ENCODE measurements at regions not wholly inside any gene's neighbourhood (a gene's known extent, or its start where the extent isn't known, plus 50 kb on each side); places are given as distances from the start of the nearest gene placed in this dataset.

- Histone ChIP-seq H3K9me3 (ENCODE audit: low read length) (no peaks in the 10 kb centered on the region), H2AFZ (ENCODE audit: low read length) (no peak overlapping the region), H3K4me1 (ENCODE audit: insufficient read depth, low read length) (no peaks in the 10 kb centered on the region), H3K4me2 (ENCODE audit: low read depth, low read length) (no peak overlapping the region), H3K27me3 (ENCODE audit: control insufficient read depth in 1 of 2, insufficient read depth in 2 of 2, low read length in 2 of 2) (no peaks in the 10 kb centered on the region), H3K9ac (ENCODE audit: insufficient read depth, low read depth, low read length) (no peak overlapping the region), H3K79me2 (ENCODE audit: insufficient read depth, low read length) (no peaks in the 10 kb centered on the region), H3K4me3 (replicated peaks in 1 of 3; ENCODE audit: insufficient read depth in 1 of 3, low read depth in 2 of 3, low read length in 3 of 3) (no peak overlapping the region), H4K20me1 (ENCODE audit: insufficient read depth, low read length) (no peaks in the 10 kb centered on the region), H3K27ac (ENCODE audit: extremely low read length, insufficient read depth, low read length) (no peak overlapping the region), H3K36me3 (replicated peaks in 1 of 2; ENCODE audit: control insufficient read depth in 1 of 2, insufficient read depth in 2 of 2, low read length in 2 of 2) (no peaks in the 10 kb centered on the region)
- FAIRE-seq (no peak), ATAC-seq (no peak), DNase-seq (ENCODE audit: low spot score) (no peak)
- in situ Hi-C loops (cut with HindIII; ENCODE audit: extremely low pct_ligation_motif_present, low pct_unique_long_range_greater_than_20kb) (no loop called here), intact Hi-C loops (cut with micrococcal nuclease; ENCODE audit: unreplicated experiment) (no loop called here)
- no TSS peak for BruUV-seq (replicated peaks)
- 46% methylated on average over 3 of the region's 3 CpGs for WGBS (ENCODE audit: low lambda C conversion rate)
- ChIA-PET CTCF (ENCODE audit: low intra/inter-chr PET ratio, low total read pairs) (no interaction called here), POLR2A (no interaction called here)
- TF ChIP-seq YEATS2 (CRISPR knock-in tag; IDR thresholded peaks at IDR 0.05; ENCODE audit: borderline replicate concordance) (no peak), ATF4 (CRISPR knock-in tag; IDR thresholded peaks at IDR 0.05) (no peak), RFXAP (CRISPR knock-in tag; IDR thresholded peaks at IDR 0.05; ENCODE audit: borderline replicate concordance) (no peak)
These were observed 211.8 kb downstream of the EPHA4 start for GRCh38 chr2:221360312-221360711.

DNA sequence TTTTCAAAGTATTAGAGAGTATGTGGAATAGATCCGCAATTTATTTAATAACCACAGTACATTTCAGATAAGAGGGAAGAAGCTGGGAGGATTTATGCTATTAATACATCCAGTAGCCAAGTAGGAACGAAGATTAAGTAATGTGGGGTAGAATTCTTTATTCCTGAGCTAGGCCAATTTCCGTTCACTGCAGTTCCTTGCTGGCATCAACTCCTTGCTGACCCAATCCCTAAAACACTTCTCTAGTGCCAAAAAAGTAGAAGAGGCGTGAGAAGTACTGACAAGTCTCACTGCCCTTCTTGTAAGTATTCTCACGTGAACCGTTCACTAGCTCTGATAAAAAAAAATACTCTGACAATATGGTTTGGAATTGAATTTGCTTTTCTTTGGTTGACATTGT, 211.4 kb downstream of the EPHA4 start:
- ChIA-PET CTCF (ENCODE audit: low intra/inter-chr PET ratio, low total read pairs) (no interaction called here), POLR2A (no interaction called here)
- Histone ChIP-seq H2AFZ (ENCODE audit: low read length) (no peak overlapping the region), H3K9ac (ENCODE audit: insufficient read depth, low read depth, low read length) (no peak overlapping the region), H4K20me1 (ENCODE audit: insufficient read depth, low read length) (no peaks in the 10 kb centered on the region), H3K27ac (ENCODE audit: extremely low read length, insufficient read depth, low read length) (no peak overlapping the region), H3K9me3 (ENCODE audit: low read length) (no peaks in the 10 kb centered on the region), H3K36me3 (replicated peaks in 1 of 2; ENCODE audit: control insufficient read depth in 1 of 2, insufficient read depth in 2 of 2, low read length in 2 of 2) (no peaks in the 10 kb centered on the region), H3K27me3 (ENCODE audit: control insufficient read depth in 1 of 2, insufficient read depth in 2 of 2, low read length in 2 of 2) (no peaks in the 10 kb centered on the region), H3K79me2 (ENCODE audit: insufficient read depth, low read length) (no peaks in the 10 kb centered on the region), H3K4me3 (replicated peaks in 1 of 3; ENCODE audit: insufficient read depth in 1 of 3, low read depth in 2 of 3, low read length in 3 of 3) (no peak overlapping the region), H3K4me1 (ENCODE audit: insufficient read depth, low read length) (no peaks in the 10 kb centered on the region), H3K4me2 (ENCODE audit: low read depth, low read length) (no peak overlapping the region)
- no TSS peak for BruUV-seq (replicated peaks)
- FAIRE-seq (no peak), DNase-seq (ENCODE audit: low spot score) (no peak), ATAC-seq (no peak)
- intact Hi-C loops (cut with micrococcal nuclease; ENCODE audit: unreplicated experiment) (no loop called here), in situ Hi-C loops (cut with HindIII; ENCODE audit: extremely low pct_ligation_motif_present, low pct_unique_long_range_greater_than_20kb) (no loop called here)
- WGBS (ENCODE audit: low lambda C conversion rate), result 2% methylated on average over 6 of the region's 6 CpGs
- TF ChIP-seq HMG20B (CRISPR knock-in tag; conservative IDR thresholded peaks at IDR 0.05) (no peak), ZNF292 (CRISPR knock-in tag; IDR thresholded peaks at IDR 0.05; ENCODE audit: borderline replicate concordance, low read depth) (no peak), GMEB2 (CRISPR knock-in tag; IDR thresholded peaks at IDR 0.05; ENCODE audit: low read depth) (no peak), RBAK (CRISPR knock-in tag; IDR thresholded peaks at IDR 0.05) (no peak), YEATS4 (CRISPR knock-in tag; IDR thresholded peaks at IDR 0.05; ENCODE audit: borderline replicate concordance) (no peak), NR2C2 (CRISPR knock-in tag; IDR thresholded peaks at IDR 0.05; ENCODE audit: borderline replicate concordance) (no peak), HNF1A (IDR thresholded peaks at IDR 0.05; ENCODE audit: low read depth) (no peak), HNF1A (CRISPR knock-in tag; IDR thresholded peaks at IDR 0.05; ENCODE audit: borderline replicate concordance) (no peak)
